Neural progenitor cell (in vitro differentiated cells): ENCODE measurements at regions not wholly inside any gene's neighbourhood (a gene's known extent, or its start where the extent isn't known, plus 50 kb on each side); places are given as distances from the start of the nearest gene placed in this dataset.
"Not testable (repeated sequence)": the region's sequence is repeated elsewhere in the genome, so short reads cannot be mapped to it uniquely, and the experiment has no call there.

Experiments used
- DNase-seq: peaks from one replicate; pipeline ENCODE4 v3.0.0-alpha.2; 2016; ENCODE audit warnings: low spot score
- H2AFZ ChIP-seq: fragments of 200-600 bp; sonication (generic); replicated peaks from 2 replicates; pipeline ENCODE4 v1.6.1; 2016; ENCODE audit warnings: antibody characterized with exemption
- H3F3A ChIP-seq: fragments of 200-600 bp; sonication (generic); 2 replicates; pipeline ENCODE4 v1.6.1; 2016; ENCODE audit warnings: antibody characterized with exemption, low read depth
- H3K27ac ChIP-seq: fragments of 200-600 bp; sonication (generic); 2 replicates; pipeline ENCODE4 v1.5.1; 2016; ENCODE audit warnings: mild to moderate bottlenecking
- H3K27me3 ChIP-seq: fragments of 200-600 bp; sonication (generic); 2 replicates; pipeline ENCODE4 v1.6.1; 2016; ENCODE audit warnings: mild to moderate bottlenecking, moderate library complexity
- H3K36me3 ChIP-seq: fragments of 200-600 bp; sonication (generic); 2 replicates; pipeline ENCODE4 v1.5.1; 2016
- H3K4me1 ChIP-seq: fragments of 200-600 bp; sonication (generic); 2 replicates; pipeline ENCODE4 v1.6.1; 2016; ENCODE audit warnings: mixed run types
- H3K4me2 ChIP-seq: fragments of 200-600 bp; sonication (generic); 2 replicates; pipeline ENCODE4 v1.6.1; 2016
- H3K4me3 ChIP-seq: fragments of 200-600 bp; sonication (generic); 2 replicates; pipeline ENCODE4 v1.5.1; 2016
- H3K79me2 ChIP-seq: fragments of 200-600 bp; sonication (generic); 2 replicates; pipeline ENCODE4 v1.6.1; 2016; ENCODE audit warnings: low read depth
- H3K9ac ChIP-seq: fragments of 200-600 bp; sonication (generic); 2 replicates; pipeline ENCODE4 v1.6.1; 2016
- H3K9me3 ChIP-seq: fragments of 200-600 bp; sonication (generic); 2 replicates; pipeline ENCODE4 v1.5.1; 2016; ENCODE audit warnings: low read depth
- H4K20me1 ChIP-seq: fragments of 200-600 bp; sonication (generic); 2 replicates; pipeline ENCODE4 v1.6.1; 2016; ENCODE audit warnings: low read depth
- H3K27ac Mint-ChIP-seq: 3 replicates; pipeline ENCODE4 v1.8.0; 2021; ENCODE audit warnings: mixed read lengths
- H3K27me3 Mint-ChIP-seq: 2 replicates; pipeline ENCODE4 v1.8.0; 2022; ENCODE audit warnings: low read depth, mild to moderate bottlenecking, inconsistent platforms, moderate library complexity, mixed read lengths; ENCODE audit not compliant: insufficient read depth
- H3K36me3 Mint-ChIP-seq: 3 replicates; pipeline ENCODE4 v1.8.0; 2021; ENCODE audit warnings: mixed read lengths
- H3K4me1 Mint-ChIP-seq: 3 replicates; pipeline ENCODE4 v1.8.0; 2021; ENCODE audit warnings: mixed read lengths
- H3K4me3 Mint-ChIP-seq: 3 replicates; pipeline ENCODE4 v1.8.0; 2021; ENCODE audit warnings: mild to moderate bottlenecking, moderate library complexity, mixed read lengths
- H3K9me3 Mint-ChIP-seq: 3 replicates; pipeline ENCODE4 v1.8.0; 2020; ENCODE audit warnings: mixed read lengths
- CTCF ChIP-seq: fragments of 200-600 bp; sonication (generic); IDR thresholded peaks from 2 replicates; pipeline ENCODE4 v1.5.1; 2017; ENCODE audit warnings: antibody characterized with exemption, mild to moderate bottlenecking
- EZH2 ChIP-seq: fragments of 200-600 bp; sonication (generic); IDR thresholded peaks from 2 replicates; pipeline ENCODE4 v1.6.1; 2017; ENCODE audit warnings: antibody characterized with exemption, mild to moderate bottlenecking, moderate library complexity
- EZH2phosphoT487 ChIP-seq: fragments of 200-600 bp; sonication (generic); IDR thresholded peaks from 2 replicates; pipeline ENCODE4 v1.6.1; 2017; ENCODE audit warnings: antibody characterized with exemption

GRCh38 chr21:19228226-19228625, 824.6 kb upstream of the TMPRSS15 start:
- Histone ChIP-seq H3K9ac (no peak overlapping the region), H3F3A (no peaks in the 10 kb centered on the region), H4K20me1 (no peaks in the 10 kb centered on the region), H3K4me2 (no peak overlapping the region), H2AFZ (no peak overlapping the region), H3K4me1 (no peaks in the 10 kb centered on the region), H3K9me3 (no peaks in the 10 kb centered on the region), H3K4me3 (no peak overlapping the region), H3K27ac (no peak overlapping the region), H3K36me3 (no peaks in the 10 kb centered on the region), H3K79me2 (no peaks in the 10 kb centered on the region), H3K27me3 (no peaks in the 10 kb centered on the region)
- DNase-seq, result no peak
- no peaks in the 10 kb centered on the region for H3K36me3 Mint-ChIP-seq
- peaks cover 3% of the 10 kb centered on the region for H3K9me3 Mint-ChIP-seq
- no peaks in the 10 kb centered on the region for H3K27me3 Mint-ChIP-seq
- no peak overlapping the region for H3K27ac Mint-ChIP-seq
- no peak overlapping the region for H3K4me3 Mint-ChIP-seq
- peaks cover 3% of the 10 kb centered on the region for H3K4me1 Mint-ChIP-seq
- no peak for TF ChIP-seq EZH2
- TF ChIP-seq EZH2phosphoT487, result no peak
- no peak for TF ChIP-seq CTCF

- not testable (repeated sequence) for H3K27me3 ChIP-seq, H3F3A ChIP-seq, DNase-seq, H3K27ac Mint-ChIP-seq, H3K9ac ChIP-seq, H3K9me3 Mint-ChIP-seq, H3K4me3 Mint-ChIP-seq, H3K4me1 Mint-ChIP-seq, H3K36me3 Mint-ChIP-seq, H3K4me2 ChIP-seq, H3K27me3 Mint-ChIP-seq, H3K27ac ChIP-seq, H3K36me3 ChIP-seq, H2AFZ ChIP-seq, H3K4me1 ChIP-seq, H4K20me1 ChIP-seq, H3K4me3 ChIP-seq, H3K79me2 ChIP-seq, H3K9me3 ChIP-seq
Measured at GRCh38 chr21:19233841-19234240, 830.3 kb upstream of the TMPRSS15 start.

GRCh38 chr21:19236209-19236608, 832.6 kb upstream of the TMPRSS15 start:
- Histone ChIP-seq H3K36me3 (peaks cover 1% of the 10 kb centered on the region), H4K20me1 (no peaks in the 10 kb centered on the region), H3K27ac (no peak overlapping the region), H3K4me1 (no peaks in the 10 kb centered on the region), H3K9ac (no peak overlapping the region), H2AFZ (no peak overlapping the region), H3K9me3 (no peaks in the 10 kb centered on the region), H3K27me3 (no peaks in the 10 kb centered on the region), H3K79me2 (no peaks in the 10 kb centered on the region), H3K4me3 (no peak overlapping the region), H3K4me2 (no peak overlapping the region), H3F3A (no peaks in the 10 kb centered on the region)
- Mint-ChIP-seq H3K9me3 (no peaks in the 10 kb centered on the region), H3K27me3 (no peaks in the 10 kb centered on the region), H3K4me1 (peaks cover 6% of the 10 kb centered on the region), H3K36me3 (no peaks in the 10 kb centered on the region), H3K27ac (no peak overlapping the region), H3K4me3 (no peak overlapping the region)
- no peak for DNase-seq
- TF ChIP-seq EZH2phosphoT487 (no peak), EZH2 (no peak), CTCF (no peak)

GRCh38 chr21:19237608-19238007, 834.0 kb upstream of the TMPRSS15 start:
- TF ChIP-seq CTCF (no peak), EZH2 (no peak), EZH2phosphoT487 (no peak)
- no peaks in the 10 kb centered on the region for H3K36me3 Mint-ChIP-seq
- H3K27ac ChIP-seq, result no peak overlapping the region

More at GRCh38 chr21:19237608-19238007, 834.0 kb upstream of the TMPRSS15 start:
- no peaks in the 10 kb centered on the region for H3K27me3 Mint-ChIP-seq
- no peaks in the 10 kb centered on the region for H3K9me3 Mint-ChIP-seq
- Histone ChIP-seq H3K4me2 (no peak overlapping the region), H3F3A (no peaks in the 10 kb centered on the region), H2AFZ (no peak overlapping the region), H3K79me2 (no peaks in the 10 kb centered on the region), H4K20me1 (no peaks in the 10 kb centered on the region), H3K4me3 (no peak overlapping the region), H3K4me1 (no peaks in the 10 kb centered on the region), H3K9me3 (no peaks in the 10 kb centered on the region), H3K27me3 (no peaks in the 10 kb centered on the region), H3K36me3 (peaks cover 4% of the 10 kb centered on the region), H3K9ac (no peak overlapping the region)
- H3K27ac Mint-ChIP-seq, result peak overlapping the region; percentile 7
- no peak overlapping the region for H3K4me3 Mint-ChIP-seq
- no peak for DNase-seq
- H3K4me1 Mint-ChIP-seq, result peaks cover 6% of the 10 kb centered on the region
